ENCODE measurements at regions not wholly inside any gene's neighbourhood (a gene's known extent, or its start where the extent isn't known, plus 50 kb on each side); places are given as distances from the start of the nearest gene placed in this dataset.
"Not testable (repeated sequence)": the region's sequence is repeated elsewhere in the genome, so short reads cannot be mapped to it uniquely, and the experiment has no call there.

DNA sequence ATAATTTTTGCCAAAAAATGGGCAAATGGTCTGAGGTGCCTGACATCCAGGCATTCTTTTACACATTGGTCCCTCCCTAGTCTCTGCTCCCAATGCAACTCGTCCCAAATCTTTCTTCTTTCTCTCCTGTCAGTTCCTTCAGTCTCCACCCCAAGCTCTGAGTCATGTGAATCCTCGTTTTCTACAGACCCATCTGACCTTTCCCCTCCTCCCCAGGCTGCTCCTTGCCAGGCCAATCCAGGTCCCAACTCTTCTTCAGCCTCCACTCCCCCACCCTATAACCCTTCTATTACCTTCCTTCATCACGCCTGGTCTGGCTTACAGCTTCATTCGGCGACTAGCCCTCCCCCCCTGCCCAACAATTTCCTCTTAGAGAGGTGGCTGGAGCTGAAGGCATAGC, 55.3 kb downstream of the BBS10 start:
- 74 to 78% methylated on average over 3 to 5 of the region's 5 CpGs for WGBS, 2 donors
- H3K4me1 ChIP-seq; H3K36me3 ChIP-seq; intact Hi-C loops (cut with DNase I); H3K27me3 ChIP-seq; H3K27ac ChIP-seq; H3K9me3 ChIP-seq; DNase-seq; H3K4me3 ChIP-seq: not testable (repeated sequence)

DNA sequence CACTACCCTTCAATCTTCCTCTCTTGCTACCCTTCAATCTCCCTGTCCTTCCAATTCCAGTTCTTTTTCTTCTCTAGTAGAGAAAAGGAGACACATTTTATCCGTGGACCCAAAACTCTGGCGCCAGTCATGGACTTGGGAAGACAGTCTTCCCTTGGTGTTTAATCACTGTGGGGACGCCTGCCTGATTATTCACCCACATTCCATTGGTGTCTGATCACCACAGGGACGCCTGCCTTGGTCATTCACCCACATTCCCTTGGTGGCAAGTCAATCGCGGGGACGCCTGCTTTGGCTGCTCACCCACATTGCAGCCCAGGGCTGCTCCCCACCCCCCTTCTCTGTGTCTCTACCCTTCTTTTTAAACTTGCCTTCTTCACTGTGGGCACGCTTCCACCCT, 55.9 kb downstream of the BBS10 start:
- WGBS, 2 donors = 67 to 80% methylated on average over 8 of the region's 8 CpGs
- DNase-seq; intact Hi-C loops (cut with DNase I); H3K9me3 ChIP-seq; H3K27me3 ChIP-seq; H3K4me3 ChIP-seq; H3K27ac ChIP-seq; H3K4me1 ChIP-seq; H3K36me3 ChIP-seq: not testable (repeated sequence)

DNA sequence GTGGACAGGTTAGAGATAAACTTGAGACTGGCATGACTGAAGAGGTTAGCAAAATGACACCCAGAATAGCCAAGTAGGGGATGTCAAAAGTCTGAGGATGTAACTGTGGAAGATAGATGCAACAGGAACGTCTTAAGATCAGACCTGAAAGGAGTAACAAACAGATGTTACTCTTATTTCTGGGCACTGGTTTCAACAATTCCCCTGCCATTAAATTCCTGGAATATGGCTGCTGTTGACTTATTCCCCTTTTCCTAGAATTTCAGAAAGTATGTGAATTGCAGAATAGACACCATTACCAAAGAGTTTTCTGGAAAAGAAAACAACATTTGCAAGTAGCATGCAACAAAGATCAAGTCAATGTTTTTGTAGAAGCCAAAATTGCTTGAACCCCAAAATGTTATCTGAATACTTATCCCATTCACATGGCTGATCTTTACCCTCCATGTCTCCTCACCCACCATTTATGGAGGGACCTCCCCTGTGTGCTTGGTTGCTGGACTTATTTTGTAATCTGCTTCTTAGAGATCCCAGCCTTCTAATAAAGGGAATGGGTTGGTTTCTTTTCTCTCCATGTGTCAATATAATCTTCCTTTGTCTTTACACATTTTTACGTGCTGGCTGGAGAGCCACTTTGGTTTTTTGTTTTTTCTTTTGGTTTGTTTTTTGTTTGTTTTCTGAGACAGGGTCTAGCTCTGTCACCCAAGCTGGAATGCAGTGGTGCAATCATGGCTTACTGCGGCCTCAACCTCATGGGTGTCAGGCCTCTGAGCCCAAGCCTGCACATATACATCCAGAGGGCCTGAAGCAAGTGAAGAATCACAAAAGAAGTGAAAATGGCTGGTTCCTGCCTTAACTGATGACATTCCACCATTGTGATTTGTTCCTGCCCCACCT, 57.0 kb downstream of the BBS10 start:
- TF ChIP-seq POLR2A (IDR thresholded peaks at IDR 0.05) = no peak
- TF ChIP-seq, protein P1, sequence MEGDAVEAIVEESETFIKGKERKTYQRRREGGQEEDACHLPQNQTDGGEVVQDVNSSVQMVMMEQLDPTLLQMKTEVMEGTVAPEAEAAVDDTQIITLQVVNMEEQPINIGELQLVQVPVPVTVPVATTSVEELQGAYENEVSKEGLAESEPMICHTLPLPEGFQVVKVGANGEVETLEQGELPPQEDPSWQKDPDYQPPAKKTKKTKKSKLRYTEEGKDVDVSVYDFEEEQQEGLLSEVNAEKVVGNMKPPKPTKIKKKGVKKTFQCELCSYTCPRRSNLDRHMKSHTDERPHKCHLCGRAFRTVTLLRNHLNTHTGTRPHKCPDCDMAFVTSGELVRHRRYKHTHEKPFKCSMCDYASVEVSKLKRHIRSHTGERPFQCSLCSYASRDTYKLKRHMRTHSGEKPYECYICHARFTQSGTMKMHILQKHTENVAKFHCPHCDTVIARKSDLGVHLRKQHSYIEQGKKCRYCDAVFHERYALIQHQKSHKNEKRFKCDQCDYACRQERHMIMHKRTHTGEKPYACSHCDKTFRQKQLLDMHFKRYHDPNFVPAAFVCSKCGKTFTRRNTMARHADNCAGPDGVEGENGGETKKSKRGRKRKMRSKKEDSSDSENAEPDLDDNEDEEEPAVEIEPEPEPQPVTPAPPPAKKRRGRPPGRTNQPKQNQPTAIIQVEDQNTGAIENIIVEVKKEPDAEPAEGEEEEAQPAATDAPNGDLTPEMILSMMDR (IDR thresholded peaks at IDR 0.05) = no peak
- intact Hi-C loops (cut with DNase I) = no loop called here
- H3K4me3 ChIP-seq = no peak overlapping the region
- H3K36me3 ChIP-seq = no peaks in the 10 kb centered on the region
- 76 to 78% methylated on average over 3 of the region's 3 CpGs for WGBS, 2 donors
- H3K9me3 ChIP-seq = no peaks in the 10 kb centered on the region
- H3K4me1 ChIP-seq = no peaks in the 10 kb centered on the region
- no peaks in the 10 kb centered on the region for H3K27me3 ChIP-seq
- H3K27ac ChIP-seq = no peak overlapping the region
- DNase-seq = no peak

DNA sequence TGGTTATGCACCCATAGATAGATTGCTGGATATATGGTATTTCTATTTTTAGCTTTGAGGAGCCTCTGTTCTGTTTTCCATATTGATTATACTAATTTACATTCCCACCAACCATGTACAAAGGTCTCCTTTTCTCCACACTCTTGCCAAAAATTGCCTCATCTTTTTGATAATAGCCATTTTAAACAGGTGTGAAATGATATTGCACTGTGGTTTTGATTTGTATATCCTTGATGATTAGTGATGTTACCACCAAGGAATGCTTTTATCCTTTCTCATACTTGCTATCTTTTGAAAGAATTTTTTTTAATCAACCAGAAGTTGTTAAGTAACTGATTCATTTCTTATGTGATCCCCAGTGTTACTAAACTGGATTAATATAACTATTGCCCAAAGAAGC, 60.0 kb downstream of the BBS10 start:
- intact Hi-C loops (cut with DNase I) = no loop called here
- no peaks in the 10 kb centered on the region for H3K27me3 ChIP-seq
- no peaks in the 10 kb centered on the region for H3K9me3 ChIP-seq
- TF ChIP-seq, protein P1 (IDR thresholded peaks at IDR 0.05) = no peak
- no peak for TF ChIP-seq POLR2A (IDR thresholded peaks at IDR 0.05)
- H3K4me3 ChIP-seq = no peak overlapping the region
- no peak overlapping the region for H3K27ac ChIP-seq
- no peak for DNase-seq
- no peaks in the 10 kb centered on the region for H3K4me1 ChIP-seq
- no peaks in the 10 kb centered on the region for H3K36me3 ChIP-seq

DNA sequence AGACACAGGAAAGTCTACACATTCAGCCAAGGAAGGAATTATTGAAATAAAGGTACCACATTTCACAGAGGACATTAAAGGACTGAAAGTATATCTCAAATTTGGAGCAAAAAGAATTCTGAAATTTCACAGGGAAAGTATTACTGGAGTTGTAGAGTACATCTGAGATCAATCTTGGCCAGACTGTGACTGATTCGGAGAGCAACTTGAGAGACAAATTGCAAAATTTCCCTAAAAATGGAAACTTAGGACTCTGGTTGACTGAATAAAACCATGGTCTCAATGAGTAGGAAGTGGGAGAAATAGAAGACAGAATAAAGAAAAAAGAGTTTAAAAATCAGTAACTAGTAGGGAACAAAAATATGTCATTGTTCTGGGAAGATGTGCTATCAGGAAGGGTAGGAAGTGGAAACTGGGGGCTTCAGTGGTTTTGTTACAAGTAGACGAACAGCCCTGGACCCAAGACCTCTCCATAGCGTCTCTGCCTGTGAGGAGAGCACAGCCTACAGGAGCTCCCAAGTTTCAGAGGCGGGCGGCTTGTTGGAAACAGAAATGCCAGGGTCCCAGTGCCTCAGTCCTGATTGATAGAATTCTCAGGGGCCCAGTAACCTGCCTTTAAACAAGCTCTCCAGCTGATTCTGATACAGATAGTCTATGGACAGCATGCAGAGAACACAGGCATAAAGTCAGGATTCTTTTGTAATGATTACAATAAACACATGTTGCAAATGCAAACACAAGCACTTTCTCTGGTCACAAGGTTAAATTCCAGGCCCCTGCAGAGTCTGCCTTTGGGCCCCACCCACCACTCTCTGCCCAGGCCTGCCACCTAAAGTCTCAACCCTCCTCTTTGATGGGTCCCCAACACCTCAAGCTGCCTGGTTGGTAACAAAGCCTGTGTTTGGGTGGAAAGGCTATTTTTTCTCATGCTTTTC, 63.1 kb downstream of the BBS10 start:
- no peak overlapping the region for H3K27ac ChIP-seq
- intact Hi-C loops (cut with DNase I) = no loop called here
- no peak overlapping the region for H3K4me3 ChIP-seq
- WGBS, 2 donors = 76 to 86% methylated on average over 5 of the region's 5 CpGs
- DNase-seq = no peak
- H3K27me3 ChIP-seq = no peaks in the 10 kb centered on the region
- no peaks in the 10 kb centered on the region for H3K36me3 ChIP-seq
- H3K4me1 ChIP-seq = no peaks in the 10 kb centered on the region
- no peak for TF ChIP-seq POLR2A (IDR thresholded peaks at IDR 0.05)
- TF ChIP-seq, protein P1 (IDR thresholded peaks at IDR 0.05) = no peak
- no peaks in the 10 kb centered on the region for H3K9me3 ChIP-seq

DNA sequence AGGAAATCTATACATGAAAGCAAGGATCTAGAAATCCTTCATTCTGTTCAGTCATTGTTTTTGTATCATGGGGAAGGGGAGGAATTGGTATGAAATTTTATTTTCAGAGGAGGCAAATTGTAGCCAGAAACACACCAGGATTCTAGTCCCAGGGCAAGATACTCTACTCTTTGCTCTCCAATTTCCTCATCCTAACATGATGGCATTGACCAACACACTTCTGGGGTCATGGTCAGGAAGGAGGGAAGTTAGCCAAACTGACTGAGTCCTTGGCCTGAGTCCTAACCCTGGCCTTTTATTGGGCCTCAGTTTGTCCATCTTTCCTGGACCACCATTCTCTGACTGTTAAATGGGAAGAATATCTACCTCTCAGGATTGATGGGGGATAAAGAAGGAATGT, 65.5 kb downstream of the BBS10 start:
- intact Hi-C loops (cut with DNase I) = no loop called here
- no peak overlapping the region for H3K27ac ChIP-seq
- no peaks in the 10 kb centered on the region for H3K36me3 ChIP-seq
- H3K4me1 ChIP-seq = no peaks in the 10 kb centered on the region
- H3K9me3 ChIP-seq = no peaks in the 10 kb centered on the region
- no peak for DNase-seq
- TF ChIP-seq POLR2A (IDR thresholded peaks at IDR 0.05) = no peak
- TF ChIP-seq, protein P1 (IDR thresholded peaks at IDR 0.05) = no peak
- H3K27me3 ChIP-seq = no peaks in the 10 kb centered on the region
- H3K4me3 ChIP-seq = no peak overlapping the region

Measured in esophagus squamous epithelium (tissue), 5 donors.